ENCODE measurements at regions not wholly inside any gene's neighbourhood (a gene's known extent, or its start where the extent isn't known, plus 50 kb on each side); places are given as distances from the start of the nearest gene placed in this dataset.
"Not testable (repeated sequence)": the region's sequence is repeated elsewhere in the genome, so short reads cannot be mapped to it uniquely, and the experiment has no call there.

DNA sequence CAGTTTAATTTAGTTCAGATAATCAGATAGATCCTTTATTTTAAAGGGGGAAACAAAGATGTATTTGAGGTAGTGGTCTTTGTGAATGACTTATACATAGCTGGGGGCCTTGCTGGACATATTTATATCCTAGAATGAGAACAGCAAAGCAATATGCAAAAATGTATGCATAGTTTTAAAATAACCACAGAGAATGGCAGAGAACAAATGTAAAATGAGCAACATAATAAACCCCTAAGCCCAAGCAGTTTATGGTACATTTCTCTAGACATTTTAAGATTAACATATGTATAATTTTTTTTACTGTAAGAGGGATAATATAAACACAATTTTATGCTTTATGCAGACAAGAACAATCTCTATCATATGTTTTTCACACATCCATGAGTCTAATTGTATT is 434.2 kb upstream of the SMIM31 start:
- ATAC-seq (replicated peaks; ENCODE audit: extremely low read depth, poor library complexity, severe bottlenecking): no peak
- Mint-ChIP-seq H3K9me3 (peaks cover 5% of the 10 kb centered on the region), H3K4me1 (no peaks in the 10 kb centered on the region), H3K36me3 (ENCODE audit: insufficient read depth) (no peaks in the 10 kb centered on the region), H3K4me3 (no peak overlapping the region), H3K27me3 (no peaks in the 10 kb centered on the region), H3K27ac (ENCODE audit: low read depth) (no peak overlapping the region)
- DNase-seq (ENCODE audit: low spot score in 2 of 2): no peak

DNA sequence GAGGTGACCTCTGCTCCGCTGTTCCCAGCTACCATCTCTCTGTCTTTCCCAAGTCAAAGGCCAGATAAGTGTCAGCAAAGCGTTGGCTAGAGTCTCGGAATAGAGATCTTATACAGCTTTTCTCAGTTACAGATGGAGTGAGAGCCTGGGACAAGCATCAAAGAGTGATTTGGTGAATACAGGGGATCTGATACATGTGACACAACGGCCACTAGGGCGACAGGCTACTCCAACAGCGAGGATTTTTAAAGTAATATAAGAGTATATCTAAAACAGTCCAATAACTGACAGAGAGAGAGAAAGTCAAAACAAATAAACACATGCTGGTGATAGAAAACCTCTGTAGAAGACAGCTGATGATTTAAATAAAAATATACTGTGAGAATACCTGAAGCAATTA is 433.1 kb upstream of the SMIM31 start:
- ATAC-seq (replicated peaks; ENCODE audit: extremely low read depth, poor library complexity, severe bottlenecking) (no peak), DNase-seq (ENCODE audit: low spot score in 2 of 2) (no peak)
- H3K27ac Mint-ChIP-seq (ENCODE audit: low read depth): no peak overlapping the region
- no peaks in the 10 kb centered on the region for H3K36me3 Mint-ChIP-seq (ENCODE audit: insufficient read depth)
- H3K4me1 Mint-ChIP-seq: no peaks in the 10 kb centered on the region
- H3K4me3 Mint-ChIP-seq: no peak overlapping the region
- H3K9me3 Mint-ChIP-seq: peaks cover 5% of the 10 kb centered on the region
- no peaks in the 10 kb centered on the region for H3K27me3 Mint-ChIP-seq

DNA sequence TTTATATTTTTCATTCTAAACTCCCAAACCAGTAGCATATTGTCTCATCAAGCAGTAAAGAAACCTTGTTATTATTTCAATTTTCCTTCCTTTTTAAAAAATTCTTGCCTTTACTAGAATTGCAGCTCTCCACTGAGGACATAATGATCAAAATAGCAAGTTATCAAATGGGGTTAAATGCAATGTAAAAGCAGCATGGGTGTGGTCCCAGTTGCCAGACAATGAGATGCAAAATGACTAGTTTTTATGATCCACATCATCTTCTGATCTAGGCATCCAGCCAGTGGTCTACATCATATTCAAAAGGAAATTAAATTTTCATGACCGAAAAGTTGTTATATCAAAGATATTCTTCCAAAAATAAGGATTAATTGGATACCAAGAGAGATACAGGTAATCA is 427.9 kb upstream of the SMIM31 start:
- no peaks in the 10 kb centered on the region for H3K27me3 Mint-ChIP-seq
- DNase-seq (ENCODE audit: low spot score in 2 of 2) (no peak), ATAC-seq (replicated peaks; ENCODE audit: extremely low read depth, poor library complexity, severe bottlenecking) (no peak)
- peaks cover 17% of the 10 kb centered on the region for H3K9me3 Mint-ChIP-seq
- H3K4me3 Mint-ChIP-seq: no peak overlapping the region
- no peak overlapping the region for H3K27ac Mint-ChIP-seq (ENCODE audit: low read depth)
- H3K4me1 Mint-ChIP-seq: no peaks in the 10 kb centered on the region
- H3K36me3 Mint-ChIP-seq (ENCODE audit: insufficient read depth): no peaks in the 10 kb centered on the region

DNA sequence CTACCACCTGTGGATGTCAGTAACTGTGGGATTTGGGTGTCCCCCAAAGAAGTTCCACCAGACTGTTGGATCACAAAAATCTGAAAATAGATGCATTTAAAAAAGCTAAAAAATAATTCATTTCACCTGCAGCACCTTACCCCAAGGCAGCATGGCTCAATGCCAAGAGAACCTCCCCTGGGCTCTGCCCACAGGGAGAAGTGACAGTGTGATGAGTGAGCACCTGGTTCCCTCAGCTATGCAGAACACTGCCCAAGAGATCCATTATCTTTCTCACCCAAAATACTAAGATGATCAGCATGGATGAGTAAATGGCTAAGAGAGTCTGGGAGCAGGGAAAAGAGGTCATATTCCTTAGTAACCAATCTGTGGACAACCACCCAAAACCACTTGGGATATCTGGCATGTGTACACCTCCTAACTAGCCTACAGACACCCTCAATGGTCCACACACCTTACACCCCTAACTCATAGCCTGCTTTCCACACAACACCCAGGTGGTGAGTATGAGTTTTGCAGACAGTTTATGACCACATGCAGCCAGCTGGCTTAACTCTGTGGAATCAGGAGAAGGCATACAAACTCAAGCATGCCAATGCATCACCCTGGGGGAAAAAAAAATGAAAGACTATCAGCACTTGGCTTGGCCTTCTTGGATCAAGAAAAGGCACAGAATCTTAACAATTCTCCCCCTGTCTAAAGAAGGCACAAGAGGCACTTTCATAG is 416.5 kb upstream of the SMIM31 start:
- H3K9me3 Mint-ChIP-seq: peaks cover 15% of the 10 kb centered on the region
- H3K4me1 Mint-ChIP-seq: no peaks in the 10 kb centered on the region
- no peak overlapping the region for H3K27ac Mint-ChIP-seq (ENCODE audit: low read depth)
- ATAC-seq (replicated peaks; ENCODE audit: extremely low read depth, poor library complexity, severe bottlenecking) (no peak), DNase-seq (ENCODE audit: low spot score in 2 of 2) (no peak)
- H3K36me3 Mint-ChIP-seq (ENCODE audit: insufficient read depth): no peaks in the 10 kb centered on the region
- no peak overlapping the region for H3K4me3 Mint-ChIP-seq
- no peaks in the 10 kb centered on the region for H3K27me3 Mint-ChIP-seq

DNA sequence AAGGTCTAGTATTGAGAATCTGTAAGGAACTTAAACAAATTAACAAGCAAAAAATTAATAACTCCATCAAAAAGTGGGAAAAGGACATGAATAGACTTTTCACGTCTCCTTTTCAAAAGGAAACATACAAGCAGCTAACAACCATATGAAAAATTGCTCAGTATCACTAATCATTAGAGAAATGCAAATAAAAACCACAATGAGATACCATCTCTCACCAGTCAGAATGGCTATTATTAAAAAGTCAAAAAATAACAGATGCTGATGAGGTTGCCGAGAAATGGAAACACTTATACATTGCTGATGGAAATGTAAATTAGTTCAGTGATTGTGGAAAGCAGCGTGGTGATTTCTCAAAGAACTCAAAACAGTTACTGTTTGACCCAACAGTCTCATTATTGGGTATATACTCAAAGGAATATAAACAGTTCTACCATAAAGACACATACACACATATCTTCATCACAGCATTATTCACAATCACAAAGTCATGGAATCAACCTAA is 410.4 kb upstream of the SMIM31 start:
- ATAC-seq (replicated peaks; ENCODE audit: extremely low read depth, poor library complexity, severe bottlenecking) (no peak), DNase-seq (ENCODE audit: low spot score in 2 of 2) (no peak)
- H3K36me3 Mint-ChIP-seq (ENCODE audit: insufficient read depth): no peaks in the 10 kb centered on the region
- peaks cover 9% of the 10 kb centered on the region for H3K9me3 Mint-ChIP-seq
- no peak overlapping the region for H3K4me3 Mint-ChIP-seq
- H3K27me3 Mint-ChIP-seq: no peaks in the 10 kb centered on the region
- H3K4me1 Mint-ChIP-seq: no peaks in the 10 kb centered on the region
- H3K27ac Mint-ChIP-seq (ENCODE audit: low read depth): no peak overlapping the region

DNA sequence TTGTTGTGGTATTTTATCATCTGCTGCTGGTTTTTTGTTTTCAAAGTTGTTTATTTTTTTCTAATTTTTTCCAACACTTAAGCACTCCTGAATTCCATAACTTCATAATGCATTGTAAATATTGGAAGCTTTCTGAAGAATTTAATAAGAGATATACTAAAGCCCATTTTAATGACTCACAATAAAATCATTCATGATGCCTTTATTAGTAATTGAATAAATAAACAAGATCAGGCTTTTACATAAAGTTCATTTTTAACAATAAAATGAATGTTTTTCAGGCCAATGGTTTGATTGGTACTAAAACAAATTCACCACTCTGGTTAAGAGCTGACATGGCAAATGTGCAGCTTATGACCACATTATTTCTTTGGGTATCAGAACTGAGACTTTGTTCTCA is 408.2 kb upstream of the SMIM31 start:
- DNase-seq (ENCODE audit: low spot score in 2 of 2) (no peak), ATAC-seq (replicated peaks; ENCODE audit: extremely low read depth, poor library complexity, severe bottlenecking) (no peak)
- Mint-ChIP-seq H3K9me3 (peaks cover 4% of the 10 kb centered on the region), H3K4me3 (no peak overlapping the region), H3K27ac (ENCODE audit: low read depth) (no peak overlapping the region), H3K27me3 (no peaks in the 10 kb centered on the region), H3K36me3 (ENCODE audit: insufficient read depth) (no peaks in the 10 kb centered on the region), H3K4me1 (no peaks in the 10 kb centered on the region)

DNA sequence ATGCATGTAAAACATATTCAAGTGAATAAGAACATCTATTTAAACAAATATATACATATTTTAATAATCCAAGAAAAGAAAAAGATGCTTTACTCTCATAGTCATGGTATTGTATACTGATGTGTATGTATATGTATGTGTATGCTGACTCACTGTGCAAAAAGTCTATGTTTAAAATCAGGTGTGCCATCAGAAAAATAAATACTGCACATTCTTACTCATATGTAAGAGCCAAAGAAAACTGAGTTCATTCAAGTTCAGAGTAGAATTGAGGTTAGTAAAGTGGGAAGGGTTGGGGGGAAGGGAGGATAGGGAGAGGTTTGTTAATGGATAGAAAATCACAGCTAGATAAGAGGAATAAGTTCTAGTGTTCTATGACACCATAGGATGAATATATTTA is 403.9 kb upstream of the SMIM31 start:
- H3K4me1 Mint-ChIP-seq: no peaks in the 10 kb centered on the region
- DNase-seq (ENCODE audit: low spot score in 2 of 2): no peak
- H3K36me3 Mint-ChIP-seq (ENCODE audit: insufficient read depth): no peaks in the 10 kb centered on the region
- no peaks in the 10 kb centered on the region for H3K9me3 Mint-ChIP-seq
- ATAC-seq (replicated peaks; ENCODE audit: extremely low read depth, poor library complexity, severe bottlenecking): no peak
- no peak overlapping the region for H3K27ac Mint-ChIP-seq (ENCODE audit: low read depth)
- H3K27me3 Mint-ChIP-seq: no peaks in the 10 kb centered on the region
- H3K4me3 Mint-ChIP-seq: no peak overlapping the region

DNA sequence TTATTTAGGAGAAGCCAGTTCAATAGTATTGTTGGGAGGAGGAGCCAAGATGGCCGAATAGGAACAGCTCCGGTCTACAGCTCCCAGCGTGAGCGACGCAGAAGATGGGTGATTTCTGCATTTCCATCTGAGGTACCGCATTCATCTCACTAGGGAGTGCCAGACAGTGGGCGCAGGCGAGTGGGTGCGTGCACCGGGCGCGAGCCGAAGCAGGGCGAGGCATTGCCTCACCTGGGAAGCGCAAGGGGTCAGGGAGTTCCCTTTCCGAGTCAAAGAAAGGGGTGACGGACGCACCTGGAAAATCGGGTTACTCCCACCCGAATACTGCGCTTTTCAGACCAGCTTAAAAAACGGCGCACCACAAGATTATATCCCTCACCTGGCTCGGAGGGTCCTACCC is 403.2 kb upstream of the SMIM31 start:
- H3K27me3 Mint-ChIP-seq; DNase-seq (ENCODE audit: low spot score in 2 of 2); H3K4me1 Mint-ChIP-seq; H3K9me3 Mint-ChIP-seq; ATAC-seq (replicated peaks; ENCODE audit: extremely low read depth, poor library complexity, severe bottlenecking); H3K27ac Mint-ChIP-seq (ENCODE audit: low read depth); H3K36me3 Mint-ChIP-seq (ENCODE audit: insufficient read depth); H3K4me3 Mint-ChIP-seq: not testable (repeated sequence)

DNA sequence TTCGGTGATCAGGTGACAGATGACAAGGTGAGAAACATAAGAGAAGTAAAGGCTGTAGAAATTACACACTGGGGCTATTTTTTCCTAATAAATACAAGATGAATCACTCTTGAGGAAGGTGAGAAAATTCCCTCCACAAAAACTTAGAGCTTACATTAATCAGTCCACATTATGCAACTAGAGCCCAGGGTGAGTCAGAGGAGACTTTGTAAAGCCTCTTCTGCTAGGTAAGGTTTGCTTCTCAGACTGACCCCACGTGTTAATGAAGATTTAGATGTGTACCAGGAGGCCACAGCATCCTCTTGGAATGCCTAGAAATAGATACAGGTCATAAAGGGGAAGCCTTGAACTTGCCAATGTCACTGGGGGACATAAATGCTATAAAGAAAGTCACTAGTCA is 396.0 kb upstream of the SMIM31 start:
- DNase-seq (ENCODE audit: low spot score in 2 of 2): no peak
- no peak overlapping the region for H3K4me3 Mint-ChIP-seq

DNA sequence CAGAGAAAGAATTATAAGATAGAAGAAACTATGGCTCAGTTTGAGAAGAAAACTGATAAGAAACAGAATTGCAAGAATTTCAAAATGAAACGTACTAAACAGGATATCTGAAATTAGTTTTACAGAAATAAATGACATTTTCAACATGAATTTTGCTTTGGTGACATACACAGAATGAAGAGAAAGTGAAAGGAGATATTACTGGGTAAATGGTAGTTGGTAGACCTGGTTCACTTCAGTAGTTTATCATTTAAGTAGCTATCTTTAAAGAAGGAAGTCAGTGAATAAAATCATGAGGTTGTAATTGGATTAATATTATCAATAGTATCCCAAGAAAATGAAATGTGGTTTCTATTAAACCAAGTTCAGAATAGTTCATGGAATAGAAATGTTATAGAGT is 395.5 kb upstream of the SMIM31 start:
- no peak overlapping the region for H3K4me3 Mint-ChIP-seq
- no peaks in the 10 kb centered on the region for H3K36me3 Mint-ChIP-seq (ENCODE audit: insufficient read depth)
- peaks cover 10% of the 10 kb centered on the region for H3K9me3 Mint-ChIP-seq
- DNase-seq (ENCODE audit: low spot score in 2 of 2) (no peak), ATAC-seq (replicated peaks; ENCODE audit: extremely low read depth, poor library complexity, severe bottlenecking) (no peak)
- no peaks in the 10 kb centered on the region for H3K27me3 Mint-ChIP-seq
- H3K27ac Mint-ChIP-seq (ENCODE audit: low read depth): no peak overlapping the region
- no peaks in the 10 kb centered on the region for H3K4me1 Mint-ChIP-seq

More for the DNA sequence above, 396.0 kb upstream of the SMIM31 start:
- H3K4me1 Mint-ChIP-seq: no peaks in the 10 kb centered on the region
- H3K27ac Mint-ChIP-seq (ENCODE audit: low read depth): no peak overlapping the region
- no peak for ATAC-seq (replicated peaks; ENCODE audit: extremely low read depth, poor library complexity, severe bottlenecking)
- no peaks in the 10 kb centered on the region for H3K27me3 Mint-ChIP-seq
- no peaks in the 10 kb centered on the region for H3K36me3 Mint-ChIP-seq (ENCODE audit: insufficient read depth)
- H3K9me3 Mint-ChIP-seq: peaks cover 10% of the 10 kb centered on the region

DNA sequence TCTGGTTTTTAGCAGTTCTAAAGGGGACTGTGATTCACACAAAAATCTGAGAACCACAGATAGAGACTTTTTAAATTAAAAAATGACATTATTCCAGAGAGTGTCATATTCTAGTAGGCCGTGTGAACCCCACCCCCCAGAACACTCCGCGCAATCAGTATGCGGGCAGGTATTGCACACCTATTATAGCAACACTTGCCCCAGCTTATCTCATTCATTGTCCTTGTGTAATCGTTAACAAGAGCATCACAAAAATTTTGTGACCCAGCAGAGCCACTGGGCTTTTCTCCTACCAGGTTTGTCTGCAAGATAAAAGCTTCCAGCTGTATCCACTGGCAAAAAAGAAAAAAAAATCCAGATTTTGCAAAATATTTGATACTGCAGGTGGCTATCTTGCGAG is 394.1 kb upstream of the SMIM31 start:
- Mint-ChIP-seq H3K9me3 (peaks cover 10% of the 10 kb centered on the region), H3K27ac (ENCODE audit: low read depth) (no peak overlapping the region), H3K27me3 (no peaks in the 10 kb centered on the region), H3K4me3 (no peak overlapping the region), H3K36me3 (ENCODE audit: insufficient read depth) (no peaks in the 10 kb centered on the region), H3K4me1 (no peaks in the 10 kb centered on the region)
- ATAC-seq (replicated peaks; ENCODE audit: extremely low read depth, poor library complexity, severe bottlenecking) (no peak), DNase-seq (ENCODE audit: low spot score in 2 of 2) (no peak)

DNA sequence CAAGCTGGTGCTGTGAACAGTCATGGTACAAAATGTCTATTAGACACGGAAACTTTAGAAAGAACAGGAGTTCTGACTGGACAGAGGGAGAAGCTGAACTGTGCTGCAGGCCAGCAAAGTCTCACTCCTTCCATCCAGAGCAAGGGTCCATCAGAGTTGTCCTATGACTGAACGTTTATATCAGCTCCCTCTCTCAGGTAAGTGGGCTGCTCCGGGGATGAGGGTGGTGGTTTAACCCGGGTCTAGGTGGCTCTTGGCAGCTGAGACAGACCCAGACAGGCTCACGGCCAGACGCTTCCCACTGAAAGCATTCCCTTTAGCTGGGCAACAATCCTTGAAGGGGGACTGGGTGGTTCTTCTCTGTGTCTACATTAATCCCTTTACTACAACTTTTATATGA is 385.0 kb upstream of the SMIM31 start:
- H3K27ac Mint-ChIP-seq (ENCODE audit: low read depth): no peak overlapping the region
- H3K27me3 Mint-ChIP-seq: no peaks in the 10 kb centered on the region
- H3K36me3 Mint-ChIP-seq (ENCODE audit: insufficient read depth): no peaks in the 10 kb centered on the region
- DNase-seq (ENCODE audit: low spot score in 2 of 2) (no peak), ATAC-seq (replicated peaks; ENCODE audit: extremely low read depth, poor library complexity, severe bottlenecking) (no peak)
- H3K4me3 Mint-ChIP-seq: no peak overlapping the region
- no peaks in the 10 kb centered on the region for H3K9me3 Mint-ChIP-seq
- H3K4me1 Mint-ChIP-seq: no peaks in the 10 kb centered on the region

DNA sequence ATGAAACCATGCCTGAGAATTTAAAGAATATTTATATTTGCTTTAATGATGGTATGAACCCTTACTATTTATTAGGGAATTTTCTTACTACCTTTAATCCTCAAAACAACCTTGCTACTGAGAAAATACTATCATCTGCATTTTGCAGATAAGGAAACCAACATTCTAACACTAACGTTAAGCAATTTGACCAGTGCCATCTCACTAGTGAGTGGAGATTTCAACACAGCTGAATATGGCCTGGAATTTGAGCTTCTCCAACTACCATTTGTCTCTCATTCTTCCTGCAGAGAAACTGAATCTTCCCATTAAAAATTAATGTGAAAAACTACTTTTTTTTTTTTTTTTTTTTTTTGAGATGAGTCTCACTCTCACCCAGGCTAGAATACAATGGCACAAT is 380.9 kb upstream of the SMIM31 start:
- ATAC-seq (replicated peaks; ENCODE audit: extremely low read depth, poor library complexity, severe bottlenecking) (no peak), DNase-seq (ENCODE audit: low spot score in 2 of 2) (no peak)
- Mint-ChIP-seq H3K9me3 (peaks cover 13% of the 10 kb centered on the region), H3K4me3 (no peak overlapping the region), H3K4me1 (no peaks in the 10 kb centered on the region), H3K36me3 (ENCODE audit: insufficient read depth) (no peaks in the 10 kb centered on the region), H3K27me3 (no peaks in the 10 kb centered on the region), H3K27ac (ENCODE audit: low read depth) (no peak overlapping the region)
